ENCODE measurements at regions not wholly inside any gene's neighbourhood (a gene's known extent, or its start where the extent isn't known, plus 50 kb on each side); places are given as distances from the start of the nearest gene placed in this dataset.

GRCh38 chr4:13905543-13905942 is 278.0 kb upstream of the BOD1L1 start:
- Histone ChIP-seq H3K4me3 (no peak overlapping the region), H3K4me1 (no peaks in the 10 kb centered on the region), H3K9me3 (no peaks in the 10 kb centered on the region), H3K27me3 (no peaks in the 10 kb centered on the region), H3K36me3 (no peaks in the 10 kb centered on the region), H3K27ac (no peak overlapping the region)
- no peak for DNase-seq (ENCODE audit: low spot score in 2 of 2)
- TF ChIP-seq EP300 (IDR thresholded peaks at IDR 0.05) (no peak), POLR2A (IDR thresholded peaks at IDR 0.05) (no peak), CTCF (IDR thresholded peaks at IDR 0.05) (no peak)
- WGBS, 2 donors: 83 to 84% methylated on average over 5 of the region's 5 CpGs

- H3K27me3 ChIP-seq: no peaks in the 10 kb centered on the region
- WGBS, 2 donors: 88 to 89% methylated on average over 3 of the region's 3 CpGs
- no peak for TF ChIP-seq CTCF (IDR thresholded peaks at IDR 0.05)
- no peak for TF ChIP-seq EP300 (IDR thresholded peaks at IDR 0.05)
- TF ChIP-seq POLR2A (IDR thresholded peaks at IDR 0.05): no peak
- no peaks in the 10 kb centered on the region for H3K4me1 ChIP-seq
- H3K27ac ChIP-seq: no peak overlapping the region
- no peak for DNase-seq (ENCODE audit: low spot score in 2 of 2)
- no peaks in the 10 kb centered on the region for H3K9me3 ChIP-seq
- H3K36me3 ChIP-seq: no peaks in the 10 kb centered on the region
- H3K4me3 ChIP-seq: no peak overlapping the region
Measured at GRCh38 chr4:13906727-13907126, 279.2 kb upstream of the BOD1L1 start.

GRCh38 chr4:13907255-13907751 is 279.8 kb upstream of the BOD1L1 start:
- DNase-seq (ENCODE audit: low spot score in 2 of 2): no peak
- no peaks in the 10 kb centered on the region for H3K27me3 ChIP-seq
- no peak for TF ChIP-seq POLR2A (IDR thresholded peaks at IDR 0.05)
- no peak for TF ChIP-seq CTCF (IDR thresholded peaks at IDR 0.05)
- TF ChIP-seq EP300 (IDR thresholded peaks at IDR 0.05): no peak
- 74 to 91% methylated on average over 1 of the region's 1 CpG for WGBS, 2 donors
- no peaks in the 10 kb centered on the region for H3K4me1 ChIP-seq
- no peak overlapping the region for H3K4me3 ChIP-seq
- no peak overlapping the region for H3K27ac ChIP-seq
- H3K9me3 ChIP-seq: no peaks in the 10 kb centered on the region
- no peaks in the 10 kb centered on the region for H3K36me3 ChIP-seq

- no peaks in the 10 kb centered on the region for H3K9me3 ChIP-seq
- H3K4me1 ChIP-seq: no peaks in the 10 kb centered on the region
- WGBS, 2 donors: 86 to 98% methylated on average over 2 of the region's 2 CpGs
- H3K36me3 ChIP-seq: no peaks in the 10 kb centered on the region
- DNase-seq (ENCODE audit: low spot score in 2 of 2): no peak
- no peaks in the 10 kb centered on the region for H3K27me3 ChIP-seq
- no peak for TF ChIP-seq POLR2A (IDR thresholded peaks at IDR 0.05)
- no peak for TF ChIP-seq CTCF (IDR thresholded peaks at IDR 0.05)
- TF ChIP-seq EP300 (IDR thresholded peaks at IDR 0.05): no peak
- no peak overlapping the region for H3K4me3 ChIP-seq
- no peak overlapping the region for H3K27ac ChIP-seq
Measured at GRCh38 chr4:13908455-13908854, 280.9 kb upstream of the BOD1L1 start.

GRCh38 chr4:13910556-13910955 is 283.0 kb upstream of the BOD1L1 start:
- TF ChIP-seq CTCF (IDR thresholded peaks at IDR 0.05) (no peak), POLR2A (IDR thresholded peaks at IDR 0.05) (no peak), EP300 (IDR thresholded peaks at IDR 0.05) (no peak)
- Histone ChIP-seq H3K4me1 (no peaks in the 10 kb centered on the region), H3K36me3 (no peaks in the 10 kb centered on the region), H3K27ac (no peak overlapping the region), H3K4me3 (no peak overlapping the region), H3K27me3 (no peaks in the 10 kb centered on the region), H3K9me3 (no peaks in the 10 kb centered on the region)
- no peak for DNase-seq (ENCODE audit: low spot score in 2 of 2)

Data from tibial nerve (tissue), 4 donors.